Naive thymus-derived CD8-positive, alpha-beta T cell (primary cell): ENCODE measurements at regions not wholly inside any gene's neighbourhood (a gene's known extent, or its start where the extent isn't known, plus 50 kb on each side); places are given as distances from the start of the nearest gene placed in this dataset.
A peak's percentile ranks its signal among the peaks of the same experiment; 100 is the strongest.

Experiments used
- ATAC-seq, 2 donors: fragments of 150-1000 bp; cut with Tn5 transposase in 1 of 2; sonication (Bioruptor Pico), chemical (Tn5 transposase) in 1 of 2; 1 replicate in 1 of 2; 2 replicates in 1 of 2; pipeline ENCODE4 v1.10.0; 2021; ENCODE audit warnings: mild to moderate bottlenecking in 2 of 2, moderate library complexity in 2 of 2
- POLR2A ChIA-PET: fragments of 350-600 bp; sonication (Branson Sonifier 250); formaldehyde crosslinking; loops from one replicate; lab custom pipeline; 2021; ENCODE audit warnings: antibody characterized with exemption; lab: Charles Lee
- DNase-seq, 10 donors: peaks; one replicate each; pipeline versions ENCODE4 v3.0.0 to v3.0.0-alpha.2; 2020 to 2022
- H3K27ac Mint-ChIP-seq, 10 donors: one replicate each; pipeline ENCODE4 v1.8.0; 2020 to 2022; ENCODE audit warnings: mild to moderate bottlenecking in 10 of 10, mixed read lengths in 10 of 10, moderate library complexity in 4 of 10, inconsistent platforms in 1 of 10
- H3K27me3 Mint-ChIP-seq, 5 donors: one replicate each; pipeline ENCODE4 v1.8.0; 2021 to 2022; ENCODE audit warnings: mixed read lengths in 5 of 5
- H3K36me3 Mint-ChIP-seq, 3 donors: one replicate each; pipeline ENCODE4 v1.8.0; 2020 to 2022; ENCODE audit warnings: mixed read lengths in 3 of 3, mild to moderate bottlenecking in 2 of 3, inconsistent platforms in 1 of 3
- H3K4me1 Mint-ChIP-seq, 4 donors: one replicate each; pipeline ENCODE4 v1.8.0; 2021 to 2022; ENCODE audit warnings: mixed read lengths in 4 of 4
- H3K4me3 Mint-ChIP-seq, 10 donors: one replicate each; pipeline ENCODE4 v1.8.0; 2020 to 2022; ENCODE audit warnings: mild to moderate bottlenecking in 10 of 10, mixed read lengths in 10 of 10, moderate library complexity in 6 of 10, inconsistent platforms in 1 of 10
- H3K9me3 Mint-ChIP-seq, 9 donors: one replicate each; pipeline ENCODE4 v1.8.0; 2020 to 2022; ENCODE audit warnings: mixed read lengths in 9 of 9, mild to moderate bottlenecking in 3 of 9, inconsistent platforms in 1 of 9, moderate library complexity in 1 of 9

GRCh38 chr13:110017379-110017778 lies 231.0 kb upstream of the IRS2 start:
- no peak overlapping the region for H3K27ac Mint-ChIP-seq
- peaks cover 0 to 2% (median 0%) of the 10 kb centered on the region in 4 donors for H3K4me1 Mint-ChIP-seq
- H3K4me3 Mint-ChIP-seq = no peak overlapping the region
- POLR2A ChIA-PET = no interaction called here
- H3K9me3 Mint-ChIP-seq = peaks cover 0 to 5% (median 0%) of the 10 kb centered on the region in 9 donors
- ATAC-seq (no peak), DNase-seq (no peak)
- peaks cover 2 to 26% (median 7%) of the 10 kb centered on the region in 5 donors for H3K27me3 Mint-ChIP-seq
- no peaks in the 10 kb centered on the region for H3K36me3 Mint-ChIP-seq

DNA sequence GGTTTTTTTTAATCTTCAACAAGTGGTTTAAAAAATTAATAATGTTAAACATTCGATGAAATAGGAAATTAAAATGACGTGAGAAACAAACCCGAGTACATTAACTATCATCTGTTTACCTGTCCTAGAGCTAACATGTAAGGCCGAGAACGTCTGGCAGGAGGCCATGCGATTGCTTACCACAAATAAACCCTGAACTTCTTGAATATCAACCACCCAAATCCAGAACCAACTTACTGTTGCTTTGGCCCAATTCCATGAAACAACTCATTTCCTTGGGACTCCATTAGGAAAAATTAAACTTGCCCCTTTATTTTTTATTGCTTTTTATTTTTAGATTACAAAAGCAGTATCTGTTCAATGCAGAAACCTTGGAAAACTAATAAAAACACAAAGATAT lies 228.9 kb upstream of the IRS2 start:
- POLR2A ChIA-PET = no interaction called here
- ATAC-seq (no peak), DNase-seq (no peak)
- Mint-ChIP-seq H3K9me3 (peaks cover 0 to 5% (median 0%) of the 10 kb centered on the region in 9 donors), H3K27me3 (peaks cover 0 to 17% (median 3%) of the 10 kb centered on the region in 5 donors), H3K36me3 (no peaks in the 10 kb centered on the region), H3K27ac (no peak overlapping the region), H3K4me3 (no peak overlapping the region), H3K4me1 (peaks cover 0 to 2% (median 0%) of the 10 kb centered on the region in 4 donors)

DNA sequence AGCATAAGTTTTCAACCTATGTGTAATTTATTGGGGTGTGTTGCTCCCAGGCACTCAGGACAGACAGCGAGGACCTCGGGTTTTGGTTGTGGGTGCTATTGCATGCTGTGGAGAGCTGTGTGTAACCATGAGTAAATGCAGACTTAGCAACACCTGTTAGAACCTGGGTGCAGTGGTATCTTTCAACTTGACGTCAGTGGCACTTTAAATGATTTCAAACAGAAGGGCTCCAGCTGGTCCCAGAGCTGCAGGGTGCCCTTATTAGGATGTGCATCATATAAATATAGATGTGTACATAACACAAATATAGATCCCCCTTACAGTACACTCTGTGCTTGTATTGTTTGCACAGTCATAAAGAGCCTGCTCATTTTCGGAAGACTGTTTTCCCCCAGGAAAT lies 228.3 kb upstream of the IRS2 start:
- Mint-ChIP-seq H3K4me3 (no peak overlapping the region), H3K27me3 (peaks cover 0 to 12% (median under 1%) of the 10 kb centered on the region in 5 donors), H3K9me3 (peaks cover 0 to under 1% (median 0%) of the 10 kb centered on the region in 9 donors), H3K36me3 (no peaks in the 10 kb centered on the region), H3K27ac (no peak overlapping the region), H3K4me1 (peaks cover 0 to 2% (median 0%) of the 10 kb centered on the region in 4 donors)
- DNase-seq (no peak), ATAC-seq (no peak)
- POLR2A ChIA-PET = no interaction called here

DNA sequence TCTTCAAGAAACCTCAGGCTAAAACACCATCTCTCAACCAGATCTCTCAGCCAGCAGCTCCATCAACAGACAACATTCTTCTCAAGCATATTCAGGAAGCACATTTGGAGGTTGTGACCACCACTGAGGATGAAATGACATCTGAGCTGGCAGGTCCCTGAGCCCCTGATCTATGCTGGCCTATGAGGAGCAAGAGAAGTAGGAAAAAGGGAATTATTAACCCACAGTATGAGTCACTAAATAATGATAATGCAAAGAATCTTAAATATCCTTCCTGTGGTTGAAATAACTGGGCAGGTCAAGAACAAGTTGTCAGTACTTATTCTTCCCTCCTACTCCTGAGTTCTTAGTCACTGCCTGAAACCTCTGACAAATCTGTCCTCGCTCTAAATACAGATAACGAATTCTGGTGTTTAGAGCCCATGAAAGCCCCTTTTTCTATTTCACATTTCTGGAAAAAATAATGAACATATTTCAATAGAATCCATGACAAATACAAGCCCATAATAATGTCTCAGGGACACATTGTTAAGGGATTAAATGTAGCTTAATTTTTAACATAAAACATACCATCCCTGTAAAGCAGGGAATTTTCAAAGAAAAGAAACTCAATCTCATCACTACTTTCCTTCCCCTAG lies 225.8 kb upstream of the IRS2 start:
- no peak overlapping the region for H3K4me3 Mint-ChIP-seq
- H3K4me1 Mint-ChIP-seq = no peaks in the 10 kb centered on the region
- POLR2A ChIA-PET = no interaction called here
- ATAC-seq (no peak), DNase-seq (no peak)
- H3K9me3 Mint-ChIP-seq = no peaks in the 10 kb centered on the region
- H3K27me3 Mint-ChIP-seq = peaks cover 0 to 3% (median 0%) of the 10 kb centered on the region in 5 donors
- no peaks in the 10 kb centered on the region for H3K36me3 Mint-ChIP-seq
- H3K27ac Mint-ChIP-seq = peak overlapping the region in 1 of 10 donors; percentile 16

DNA sequence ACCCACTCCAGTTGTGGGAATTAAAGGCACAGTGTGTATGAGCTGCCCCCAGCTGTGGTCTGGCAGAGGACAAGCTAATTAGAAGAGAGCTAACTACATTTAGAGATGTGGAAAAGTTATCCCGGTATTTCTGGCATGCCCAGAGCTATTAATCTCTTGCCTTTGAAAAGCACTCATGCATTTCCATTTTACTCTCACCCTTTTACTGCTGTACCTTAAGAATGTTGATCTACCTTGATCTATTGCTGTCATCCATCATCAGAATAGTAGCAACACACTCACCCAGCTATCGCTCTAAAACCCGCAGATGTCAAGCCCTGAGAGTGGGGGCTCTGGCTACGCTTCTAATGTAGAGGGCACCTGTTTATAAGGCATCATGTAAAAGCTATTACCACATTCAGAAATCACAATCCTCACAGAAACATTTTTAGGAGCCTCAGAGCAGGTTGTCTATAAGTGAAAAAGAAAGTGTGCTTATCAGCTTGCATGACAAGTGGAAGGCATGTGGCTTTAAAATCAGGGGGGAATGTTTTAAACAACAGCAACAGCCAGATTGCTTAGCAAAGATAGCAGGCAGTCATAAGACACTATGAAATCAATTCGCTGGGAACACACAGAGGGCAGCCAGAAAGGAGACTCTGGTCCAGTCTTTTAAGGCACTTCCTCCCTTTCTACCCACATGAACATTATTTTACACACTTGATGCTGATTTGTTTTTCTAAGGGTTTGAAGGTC lies 224.2 kb upstream of the IRS2 start:
- Mint-ChIP-seq H3K27me3 (peaks cover 0 to 7% (median 0%) of the 10 kb centered on the region in 5 donors), H3K36me3 (no peaks in the 10 kb centered on the region), H3K4me1 (no peaks in the 10 kb centered on the region), H3K27ac (peak overlapping the region in 1 of 10 donors; percentile 81), H3K4me3 (no peak overlapping the region), H3K9me3 (no peaks in the 10 kb centered on the region)
- DNase-seq = no peak
- ATAC-seq = no peak
- POLR2A ChIA-PET = no interaction called here

DNA sequence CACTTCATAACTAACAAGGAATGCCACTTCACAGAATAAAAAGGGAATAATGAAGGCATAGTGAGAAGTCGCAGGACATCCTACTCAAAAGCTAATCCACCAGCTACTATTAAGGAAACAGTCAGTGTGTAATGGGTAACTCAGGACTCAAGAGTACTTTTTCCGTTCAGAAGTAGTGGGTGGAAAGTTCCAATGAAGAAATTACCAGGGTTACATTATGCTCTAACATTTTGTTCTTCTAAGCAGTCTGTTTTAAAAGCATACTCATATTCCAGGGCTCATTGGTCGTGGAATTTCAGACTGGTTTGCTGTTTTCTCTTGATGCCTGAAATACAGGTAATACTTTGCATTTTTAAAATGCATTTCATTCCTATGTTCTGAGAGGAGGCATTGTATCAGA lies 222.4 kb upstream of the IRS2 start:
- H3K4me3 Mint-ChIP-seq = no peak overlapping the region
- H3K27ac Mint-ChIP-seq = no peak overlapping the region
- H3K36me3 Mint-ChIP-seq = no peaks in the 10 kb centered on the region
- peaks cover 0 to 10% (median 1%) of the 10 kb centered on the region in 5 donors for H3K27me3 Mint-ChIP-seq
- peaks cover 0 to 2% (median 0%) of the 10 kb centered on the region in 9 donors for H3K9me3 Mint-ChIP-seq
- ATAC-seq (no peak), DNase-seq (no peak)
- no peaks in the 10 kb centered on the region for H3K4me1 Mint-ChIP-seq
- POLR2A ChIA-PET = no interaction called here

DNA sequence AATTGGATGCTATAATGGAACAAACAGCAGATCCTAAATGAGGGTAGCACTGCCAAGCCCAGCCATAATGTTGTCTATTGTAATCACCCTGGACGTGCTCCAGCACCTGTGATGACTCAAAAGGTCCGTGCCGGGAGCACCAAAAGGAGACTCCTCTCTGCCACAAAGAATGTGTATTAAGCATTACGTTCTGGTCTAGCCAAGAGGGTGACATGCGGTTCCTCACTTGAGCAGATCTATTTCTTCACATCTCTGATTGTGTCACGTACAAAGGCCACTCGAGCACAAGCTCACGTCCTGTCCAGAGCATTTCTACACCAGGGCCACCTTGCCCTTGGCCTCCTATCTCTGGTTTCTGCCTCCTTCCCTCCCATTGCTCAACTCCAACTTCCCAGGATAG lies 219.9 kb upstream of the IRS2 start:
- no peak overlapping the region for H3K4me3 Mint-ChIP-seq
- H3K27ac Mint-ChIP-seq = no peak overlapping the region
- no peaks in the 10 kb centered on the region for H3K4me1 Mint-ChIP-seq
- POLR2A ChIA-PET = no interaction called here
- peaks cover 0 to 2% (median 0%) of the 10 kb centered on the region in 9 donors for H3K9me3 Mint-ChIP-seq
- peaks cover 0 to 11% (median 1%) of the 10 kb centered on the region in 5 donors for H3K27me3 Mint-ChIP-seq
- ATAC-seq (no peak), DNase-seq (no peak)
- no peaks in the 10 kb centered on the region for H3K36me3 Mint-ChIP-seq

- H3K4me1 Mint-ChIP-seq = no peaks in the 10 kb centered on the region
- H3K4me3 Mint-ChIP-seq = no peak overlapping the region
- ATAC-seq (no peak), DNase-seq (no peak)
- H3K27ac Mint-ChIP-seq = no peak overlapping the region
- POLR2A ChIA-PET = no interaction called here
- H3K27me3 Mint-ChIP-seq = peaks cover 0 to 14% (median 1%) of the 10 kb centered on the region in 5 donors
- H3K36me3 Mint-ChIP-seq = no peaks in the 10 kb centered on the region
- peaks cover 0 to 2% (median 0%) of the 10 kb centered on the region in 9 donors for H3K9me3 Mint-ChIP-seq
These were observed 219.2 kb upstream of the IRS2 start for GRCh38 chr13:110005563-110005962.

DNA sequence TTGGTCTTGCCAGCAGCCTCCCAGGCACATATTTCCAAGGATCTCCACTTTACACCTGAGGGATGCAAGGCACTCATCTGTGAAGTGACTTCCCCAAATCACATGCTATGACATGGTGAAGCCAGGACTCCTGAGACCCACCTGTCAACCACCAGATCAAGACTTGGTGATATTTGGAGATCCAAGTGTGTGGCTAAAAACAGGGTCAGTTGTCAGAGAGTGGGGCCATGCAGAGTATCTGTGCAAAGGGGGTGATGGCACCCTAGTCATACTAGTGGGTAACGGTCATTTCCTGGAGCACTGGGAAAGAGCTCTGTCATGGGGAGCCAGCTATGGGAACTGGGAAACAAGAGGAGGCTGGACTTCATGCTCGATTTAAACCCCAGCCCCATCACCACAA lies 218.4 kb upstream of the IRS2 start:
- Mint-ChIP-seq H3K9me3 (peaks cover 0 to 2% (median 0%) of the 10 kb centered on the region in 9 donors), H3K36me3 (no peaks in the 10 kb centered on the region), H3K4me3 (no peak overlapping the region), H3K4me1 (no peaks in the 10 kb centered on the region), H3K27ac (no peak overlapping the region), H3K27me3 (peaks cover 0 to 14% (median 1%) of the 10 kb centered on the region in 5 donors)
- no peak for ATAC-seq
- DNase-seq = no peak
- POLR2A ChIA-PET = no interaction called here

- ATAC-seq (no peak), DNase-seq (no peak)
- peaks cover 0 to 4% (median 0%) of the 10 kb centered on the region in 9 donors for H3K9me3 Mint-ChIP-seq
- POLR2A ChIA-PET = no interaction called here
- no peak overlapping the region for H3K4me3 Mint-ChIP-seq
- no peaks in the 10 kb centered on the region for H3K36me3 Mint-ChIP-seq
- H3K27me3 Mint-ChIP-seq = peaks cover 0 to 14% (median 1%) of the 10 kb centered on the region in 5 donors
- no peaks in the 10 kb centered on the region for H3K4me1 Mint-ChIP-seq
- H3K27ac Mint-ChIP-seq = no peak overlapping the region
These were observed 215.4 kb upstream of the IRS2 start for GRCh38 chr13:110001670-110002275.

DNA sequence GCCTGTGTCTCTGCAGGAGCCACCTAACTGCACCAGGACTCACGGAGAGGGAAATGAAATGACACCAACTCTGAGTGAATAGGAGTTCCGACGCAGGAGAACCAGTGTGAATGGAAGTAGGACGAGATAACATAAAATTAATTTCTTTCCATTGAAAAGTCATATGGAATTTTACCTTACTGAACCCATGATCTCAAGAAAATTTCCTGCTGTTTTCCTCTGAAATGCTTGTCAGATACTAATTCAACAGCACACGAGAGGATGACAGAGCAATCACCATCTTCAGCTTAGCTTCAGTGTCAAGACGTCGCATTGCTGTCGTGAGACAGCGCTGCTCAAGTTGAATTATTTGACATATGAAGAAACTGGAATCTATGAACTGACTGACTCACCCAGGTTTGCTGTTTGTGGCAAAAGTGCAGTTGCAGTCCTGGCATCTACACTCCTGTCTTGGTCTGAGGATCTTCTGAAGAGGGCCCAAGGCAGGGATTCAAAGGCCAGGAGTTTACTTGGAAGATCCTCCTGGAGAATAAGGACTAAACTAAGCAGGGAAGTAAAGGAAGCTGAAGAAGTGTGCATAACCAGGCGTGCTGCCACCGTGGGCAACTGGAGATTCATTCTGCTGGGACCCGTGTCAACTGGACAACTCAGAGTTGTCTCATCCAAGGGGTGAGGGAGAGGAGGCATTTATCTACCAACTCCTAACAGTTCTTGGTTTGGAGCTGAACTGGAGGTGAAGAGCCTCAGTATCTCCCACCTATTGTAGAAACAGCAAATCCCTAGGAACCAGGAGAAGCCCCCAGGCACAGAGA lies 214.4 kb upstream of the IRS2 start:
- Mint-ChIP-seq H3K4me3 (no peak overlapping the region), H3K27ac (no peak overlapping the region), H3K9me3 (peaks cover 0 to 4% (median 0%) of the 10 kb centered on the region in 9 donors), H3K36me3 (no peaks in the 10 kb centered on the region), H3K4me1 (no peaks in the 10 kb centered on the region), H3K27me3 (peaks cover 0 to 10% (median 1%) of the 10 kb centered on the region in 5 donors)
- ATAC-seq (no peak), DNase-seq (no peak)
- POLR2A ChIA-PET = no interaction called here

DNA sequence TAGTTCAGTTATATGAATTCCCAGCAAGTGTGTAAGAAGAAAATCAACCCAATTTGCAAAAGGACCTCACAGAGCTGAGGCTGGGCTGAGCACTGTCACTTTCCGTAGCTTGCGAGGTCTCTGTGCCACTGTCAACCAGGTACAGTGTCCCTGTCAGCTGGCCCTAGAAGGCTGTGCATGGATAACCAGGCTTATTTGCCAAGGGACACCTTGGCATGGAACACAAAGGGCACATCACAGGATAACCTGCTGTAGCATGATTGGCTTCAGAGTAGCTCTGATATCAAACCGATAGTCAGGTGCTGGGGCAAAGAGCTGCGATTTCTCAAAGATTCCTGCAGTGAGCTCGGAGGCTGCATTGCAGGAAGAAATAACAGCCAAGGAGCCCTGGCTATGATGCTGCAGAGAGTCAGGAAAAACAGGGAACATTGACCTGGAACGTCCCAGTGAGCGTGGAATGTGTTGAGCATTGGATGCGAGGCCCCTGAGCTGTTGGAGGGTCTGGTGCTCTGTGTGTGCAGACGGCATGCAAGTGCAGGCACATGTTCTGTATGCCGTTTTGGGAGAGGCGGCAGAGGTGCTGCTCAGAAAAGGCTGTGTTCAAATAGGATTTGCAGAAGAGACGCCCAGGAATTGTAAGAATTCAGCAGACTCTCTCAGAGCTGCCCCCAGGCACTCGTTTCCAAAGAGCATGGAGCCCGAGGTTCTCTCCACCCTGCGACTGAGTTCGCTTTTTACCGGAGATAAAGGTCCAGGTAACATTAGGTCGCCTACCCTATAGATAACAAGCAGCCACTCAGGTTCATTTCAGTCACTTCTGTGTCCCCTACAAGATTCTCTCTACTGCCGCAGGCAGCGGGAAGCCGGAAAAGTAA lies 213.5 kb upstream of the IRS2 start:
- Mint-ChIP-seq H3K9me3 (peaks cover 0 to 4% (median 0%) of the 10 kb centered on the region in 9 donors), H3K4me1 (no peaks in the 10 kb centered on the region), H3K36me3 (no peaks in the 10 kb centered on the region), H3K4me3 (no peak overlapping the region), H3K27me3 (peaks cover 0 to 10% (median 1%) of the 10 kb centered on the region in 5 donors), H3K27ac (no peak overlapping the region)
- ATAC-seq (no peak), DNase-seq (no peak)
- POLR2A ChIA-PET = no interaction called here
